ENCODE measurements at regions not wholly inside any gene's neighbourhood (a gene's known extent, or its start where the extent isn't known, plus 50 kb on each side); places are given as distances from the start of the nearest gene placed in this dataset.

DNA sequence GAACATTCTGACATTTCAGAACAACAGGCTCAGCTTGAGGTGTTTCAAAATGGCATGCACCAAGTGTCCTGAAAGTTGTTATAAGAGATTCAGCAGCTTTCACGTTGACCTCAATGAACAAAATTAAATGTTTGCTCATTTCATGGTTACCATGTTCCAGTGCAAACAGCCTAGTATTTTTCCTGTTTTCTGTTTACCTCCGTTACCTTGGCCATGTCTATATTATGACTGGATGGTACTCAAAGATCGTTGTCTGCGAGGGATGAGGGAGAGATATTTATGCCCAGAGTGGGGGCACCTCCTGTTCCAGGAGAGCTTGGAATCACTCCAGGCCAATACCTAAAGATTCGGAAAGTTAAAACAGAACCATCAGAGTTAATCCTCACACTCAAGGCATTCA is 83.8 kb upstream of the SASH1 start:
- Histone ChIP-seq H3K27ac (ENCODE audit: low read depth in 2 of 2, low read length in 2 of 2) (no peak overlapping the region), H3K36me3 (ENCODE audit: control insufficient read depth in 2 of 2, insufficient read depth in 2 of 2, low read length in 2 of 2) (no peaks in the 10 kb centered on the region)

DNA sequence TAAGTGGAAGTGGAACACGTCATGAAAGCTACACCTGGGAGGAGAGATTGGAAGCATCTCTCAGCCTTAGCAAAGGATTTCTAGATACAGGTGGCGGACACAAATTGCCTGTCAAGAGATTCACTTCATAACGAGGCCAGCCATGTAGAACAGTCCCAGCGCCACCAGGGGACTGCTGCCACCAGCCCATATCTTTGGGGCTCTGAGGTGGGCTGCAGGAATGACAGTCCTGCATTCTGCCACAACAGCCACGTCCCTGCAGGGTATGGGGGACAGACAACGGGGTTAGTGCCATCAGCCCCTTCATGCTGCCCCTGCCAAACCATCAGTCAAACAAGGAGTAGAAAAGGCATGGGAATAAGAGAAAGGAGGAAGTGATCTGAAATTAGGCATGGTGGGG is 81.2 kb upstream of the SASH1 start:
- Histone ChIP-seq H3K4me3 (ENCODE audit: low read length in 2 of 2) (no peak overlapping the region), H3K27ac (ENCODE audit: low read depth in 2 of 2, low read length in 2 of 2) (no peak overlapping the region), H3K36me3 (ENCODE audit: control insufficient read depth in 2 of 2, insufficient read depth in 2 of 2, low read length in 2 of 2) (no peaks in the 10 kb centered on the region), H3K27me3 (ENCODE audit: control insufficient read depth in 2 of 2, insufficient read depth in 2 of 2, low read length in 2 of 2) (no peaks in the 10 kb centered on the region), H3K9ac (ENCODE audit: low read depth in 1 of 2, low read length in 2 of 2) (no peak overlapping the region), H3K4me1 (ENCODE audit: control insufficient read depth in 2 of 2, insufficient read depth in 2 of 2, low read length in 2 of 2) (no peaks in the 10 kb centered on the region), H3K9me3 (ENCODE audit: control insufficient read depth in 2 of 2, low read length in 2 of 2) (no peaks in the 10 kb centered on the region)

More for the DNA sequence above, 83.8 kb upstream of the SASH1 start:
- Histone ChIP-seq H3K9ac (ENCODE audit: low read depth in 1 of 2, low read length in 2 of 2) (no peak overlapping the region), H3K4me1 (ENCODE audit: control insufficient read depth in 2 of 2, insufficient read depth in 2 of 2, low read length in 2 of 2) (no peaks in the 10 kb centered on the region), H3K27me3 (ENCODE audit: control insufficient read depth in 2 of 2, insufficient read depth in 2 of 2, low read length in 2 of 2) (no peaks in the 10 kb centered on the region), H3K9me3 (ENCODE audit: control insufficient read depth in 2 of 2, low read length in 2 of 2) (no peaks in the 10 kb centered on the region), H3K4me3 (ENCODE audit: low read length in 2 of 2) (no peak overlapping the region)

DNA sequence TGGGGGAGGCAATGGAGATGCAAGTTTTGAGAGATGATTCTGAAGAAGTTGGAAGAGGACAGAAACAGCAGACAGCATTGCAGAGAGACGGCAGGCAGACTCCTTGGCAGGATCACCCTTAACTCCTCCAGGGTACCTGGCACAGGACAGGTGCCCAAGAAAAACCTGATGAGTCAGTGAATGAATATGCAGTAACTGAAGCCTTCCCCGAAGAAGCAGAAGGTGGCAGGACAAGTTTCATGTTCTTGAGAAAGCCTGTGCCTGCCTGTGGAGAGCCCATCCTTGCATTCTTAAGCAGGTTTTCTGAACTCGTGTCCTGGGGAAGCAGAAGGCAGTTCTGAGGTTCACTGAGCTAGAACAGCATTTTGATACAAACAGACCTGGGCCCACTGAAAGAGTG is 79.6 kb upstream of the SASH1 start:
- no peak overlapping the region for H3K27ac ChIP-seq (ENCODE audit: low read depth in 2 of 2, low read length in 2 of 2)
- H3K27me3 ChIP-seq (ENCODE audit: control insufficient read depth in 2 of 2, insufficient read depth in 2 of 2, low read length in 2 of 2) = no peaks in the 10 kb centered on the region
- no peaks in the 10 kb centered on the region for H3K4me1 ChIP-seq (ENCODE audit: control insufficient read depth in 2 of 2, insufficient read depth in 2 of 2, low read length in 2 of 2)

DNA sequence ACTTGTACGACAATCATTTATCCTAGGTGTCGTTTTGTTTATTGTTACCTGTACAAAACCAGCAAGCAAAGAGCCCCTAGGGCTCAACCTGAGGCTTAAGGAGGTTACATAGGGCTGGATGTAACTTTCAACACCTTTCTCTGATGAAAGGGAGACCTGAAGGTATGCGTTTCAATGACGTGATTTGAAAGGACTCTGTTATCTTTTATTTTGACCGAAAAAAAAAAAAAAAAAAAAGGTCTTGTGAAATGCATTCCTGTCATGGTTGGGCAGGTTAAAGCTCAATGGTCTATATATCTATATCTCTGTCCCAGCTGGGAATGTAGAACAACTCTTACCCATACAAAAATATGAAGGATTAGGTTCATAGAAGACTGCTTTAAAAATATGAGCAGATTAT is 78.7 kb upstream of the SASH1 start:
- no peak overlapping the region for H3K27ac ChIP-seq (ENCODE audit: low read depth in 2 of 2, low read length in 2 of 2)
- no peak overlapping the region for H3K4me3 ChIP-seq (ENCODE audit: low read length in 2 of 2)
- H3K4me1 ChIP-seq (ENCODE audit: control insufficient read depth in 2 of 2, insufficient read depth in 2 of 2, low read length in 2 of 2) = no peaks in the 10 kb centered on the region
- H3K27me3 ChIP-seq (ENCODE audit: control insufficient read depth in 2 of 2, insufficient read depth in 2 of 2, low read length in 2 of 2) = no peaks in the 10 kb centered on the region
- no peak overlapping the region for H3K9ac ChIP-seq (ENCODE audit: low read depth in 1 of 2, low read length in 2 of 2)
- no peaks in the 10 kb centered on the region for H3K9me3 ChIP-seq (ENCODE audit: control insufficient read depth in 2 of 2, low read length in 2 of 2)
- H3K36me3 ChIP-seq (ENCODE audit: control insufficient read depth in 2 of 2, insufficient read depth in 2 of 2, low read length in 2 of 2) = no peaks in the 10 kb centered on the region

More for the DNA sequence above, 79.6 kb upstream of the SASH1 start:
- Histone ChIP-seq H3K4me3 (ENCODE audit: low read length in 2 of 2) (no peak overlapping the region), H3K9me3 (ENCODE audit: control insufficient read depth in 2 of 2, low read length in 2 of 2) (no peaks in the 10 kb centered on the region), H3K36me3 (ENCODE audit: control insufficient read depth in 2 of 2, insufficient read depth in 2 of 2, low read length in 2 of 2) (no peaks in the 10 kb centered on the region), H3K9ac (ENCODE audit: low read depth in 1 of 2, low read length in 2 of 2) (no peak overlapping the region)

DNA sequence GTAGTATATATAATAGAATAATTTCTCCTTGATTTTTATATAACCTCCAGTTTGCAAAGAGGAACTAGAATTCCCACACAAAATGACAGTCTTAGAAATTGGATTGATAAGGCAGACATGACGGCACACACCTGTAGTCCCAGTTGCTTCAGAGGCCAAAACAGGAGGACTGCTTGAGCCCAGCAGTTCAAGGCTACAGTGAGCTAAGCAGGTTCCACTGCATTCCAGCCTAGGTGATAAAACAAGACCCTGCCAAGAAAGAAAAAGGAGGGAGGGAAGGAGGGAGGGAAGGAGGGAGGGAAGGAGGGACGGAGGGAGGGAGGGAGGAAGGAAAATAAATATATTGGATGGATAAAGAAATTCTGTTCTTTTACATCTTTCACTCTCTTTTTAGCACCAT is 77.6 kb upstream of the SASH1 start:
- Histone ChIP-seq H3K9ac (ENCODE audit: low read depth in 1 of 2, low read length in 2 of 2) (no peak overlapping the region), H3K4me1 (ENCODE audit: control insufficient read depth in 2 of 2, insufficient read depth in 2 of 2, low read length in 2 of 2) (no peaks in the 10 kb centered on the region), H3K36me3 (ENCODE audit: control insufficient read depth in 2 of 2, insufficient read depth in 2 of 2, low read length in 2 of 2) (no peaks in the 10 kb centered on the region), H3K27me3 (ENCODE audit: control insufficient read depth in 2 of 2, insufficient read depth in 2 of 2, low read length in 2 of 2) (no peaks in the 10 kb centered on the region), H3K9me3 (ENCODE audit: control insufficient read depth in 2 of 2, low read length in 2 of 2) (no peaks in the 10 kb centered on the region), H3K4me3 (ENCODE audit: low read length in 2 of 2) (no peak overlapping the region), H3K27ac (ENCODE audit: low read depth in 2 of 2, low read length in 2 of 2) (no peak overlapping the region)

DNA sequence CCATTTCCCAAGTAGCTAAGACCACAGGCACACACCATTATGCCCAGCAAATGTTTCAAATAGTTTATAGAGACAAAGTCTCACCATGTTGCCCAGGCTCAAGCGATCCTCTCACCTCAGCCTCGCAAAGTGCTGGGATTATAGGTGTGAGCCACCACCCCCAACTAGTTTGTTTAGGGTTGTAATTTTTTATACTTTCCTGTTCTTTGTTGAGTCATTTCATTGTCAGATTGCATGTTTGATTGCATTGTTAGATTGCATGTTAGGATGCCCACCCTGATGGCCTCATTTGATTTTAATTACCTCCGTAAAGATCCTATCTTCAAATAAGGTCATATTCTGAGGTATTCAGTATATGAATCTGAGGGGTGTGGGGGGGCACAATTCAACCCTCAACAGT is 73.3 kb upstream of the SASH1 start:
- no peak overlapping the region for H3K4me3 ChIP-seq (ENCODE audit: low read length in 2 of 2)
- H3K36me3 ChIP-seq (ENCODE audit: control insufficient read depth in 2 of 2, insufficient read depth in 2 of 2, low read length in 2 of 2) = no peaks in the 10 kb centered on the region

DNA sequence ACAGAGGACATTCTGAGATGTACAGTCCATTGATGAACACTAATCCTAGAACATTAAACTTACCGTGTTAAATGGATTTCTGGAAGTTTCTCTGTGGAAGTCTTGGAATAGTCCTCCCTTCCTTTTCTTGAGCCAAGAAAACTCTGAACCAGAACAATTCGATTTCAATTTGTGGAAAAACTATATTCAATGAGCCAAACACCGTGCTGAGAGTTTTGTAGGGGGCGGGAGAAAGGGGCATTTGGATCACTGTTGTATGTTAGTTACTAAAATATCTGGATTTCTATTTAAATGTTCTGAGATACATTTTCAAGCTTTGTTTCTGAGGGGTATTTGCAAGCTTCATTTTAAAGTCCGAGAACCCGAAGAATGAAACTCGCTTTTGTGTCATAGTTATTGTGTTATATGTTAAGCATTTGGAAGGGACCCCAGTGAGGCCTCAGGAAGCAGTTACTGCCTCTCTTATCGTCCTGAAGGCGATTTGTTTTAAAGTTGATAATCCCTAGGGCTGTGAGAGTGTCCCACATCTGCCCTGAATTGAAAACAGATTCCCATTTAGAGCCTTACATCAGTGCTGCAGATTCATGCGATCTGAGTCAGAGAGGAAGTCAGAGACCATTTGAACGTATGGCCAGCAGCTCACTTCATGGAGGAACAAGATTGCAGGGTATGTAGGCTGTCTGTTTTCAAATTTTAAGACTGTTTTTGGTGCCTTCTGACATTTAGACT is 70.8 kb upstream of the SASH1 start:
- Histone ChIP-seq H3K4me1 (ENCODE audit: control insufficient read depth in 2 of 2, insufficient read depth in 2 of 2, low read length in 2 of 2) (no peaks in the 10 kb centered on the region), H3K36me3 (ENCODE audit: control insufficient read depth in 2 of 2, insufficient read depth in 2 of 2, low read length in 2 of 2) (no peaks in the 10 kb centered on the region), H3K9me3 (ENCODE audit: control insufficient read depth in 2 of 2, low read length in 2 of 2) (no peaks in the 10 kb centered on the region), H3K27me3 (ENCODE audit: control insufficient read depth in 2 of 2, insufficient read depth in 2 of 2, low read length in 2 of 2) (no peaks in the 10 kb centered on the region), H3K4me3 (ENCODE audit: low read length in 2 of 2) (no peak overlapping the region), H3K27ac (ENCODE audit: low read depth in 2 of 2, low read length in 2 of 2) (peak overlapping the region in 1 of 2 donors; percentile 38), H3K9ac (ENCODE audit: low read depth in 1 of 2, low read length in 2 of 2) (no peak overlapping the region)

More for the DNA sequence above, 73.3 kb upstream of the SASH1 start:
- Histone ChIP-seq H3K27ac (ENCODE audit: low read depth in 2 of 2, low read length in 2 of 2) (no peak overlapping the region), H3K4me1 (ENCODE audit: control insufficient read depth in 2 of 2, insufficient read depth in 2 of 2, low read length in 2 of 2) (no peaks in the 10 kb centered on the region), H3K9me3 (ENCODE audit: control insufficient read depth in 2 of 2, low read length in 2 of 2) (no peaks in the 10 kb centered on the region), H3K9ac (ENCODE audit: low read depth in 1 of 2, low read length in 2 of 2) (no peak overlapping the region), H3K27me3 (ENCODE audit: control insufficient read depth in 2 of 2, insufficient read depth in 2 of 2, low read length in 2 of 2) (no peaks in the 10 kb centered on the region)

DNA sequence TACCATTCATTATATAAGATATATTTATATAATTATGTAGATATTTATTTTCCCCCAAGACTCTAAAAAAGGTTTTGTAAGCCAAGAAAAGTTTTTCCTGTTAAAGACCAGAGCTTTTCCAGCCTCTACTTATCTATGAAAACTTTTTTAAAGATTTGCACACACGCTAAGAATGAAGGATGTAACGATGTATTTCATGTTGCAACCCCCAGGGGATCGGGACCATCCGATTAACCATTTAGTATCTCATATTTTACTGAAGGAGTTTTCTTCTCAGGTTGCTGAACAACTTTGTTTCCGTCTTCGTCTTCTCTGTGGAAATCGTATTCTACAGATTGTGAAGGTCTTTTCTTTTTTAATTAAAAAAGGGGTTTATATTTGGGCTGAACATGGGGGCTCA is 70.0 kb upstream of the SASH1 start:
- Histone ChIP-seq H3K27me3 (ENCODE audit: control insufficient read depth in 2 of 2, insufficient read depth in 2 of 2, low read length in 2 of 2) (no peaks in the 10 kb centered on the region), H3K4me1 (ENCODE audit: control insufficient read depth in 2 of 2, insufficient read depth in 2 of 2, low read length in 2 of 2) (no peaks in the 10 kb centered on the region), H3K36me3 (ENCODE audit: control insufficient read depth in 2 of 2, insufficient read depth in 2 of 2, low read length in 2 of 2) (no peaks in the 10 kb centered on the region), H3K9me3 (ENCODE audit: control insufficient read depth in 2 of 2, low read length in 2 of 2) (no peaks in the 10 kb centered on the region), H3K27ac (ENCODE audit: low read depth in 2 of 2, low read length in 2 of 2) (no peak overlapping the region), H3K9ac (ENCODE audit: low read depth in 1 of 2, low read length in 2 of 2) (no peak overlapping the region), H3K4me3 (ENCODE audit: low read length in 2 of 2) (no peak overlapping the region)

DNA sequence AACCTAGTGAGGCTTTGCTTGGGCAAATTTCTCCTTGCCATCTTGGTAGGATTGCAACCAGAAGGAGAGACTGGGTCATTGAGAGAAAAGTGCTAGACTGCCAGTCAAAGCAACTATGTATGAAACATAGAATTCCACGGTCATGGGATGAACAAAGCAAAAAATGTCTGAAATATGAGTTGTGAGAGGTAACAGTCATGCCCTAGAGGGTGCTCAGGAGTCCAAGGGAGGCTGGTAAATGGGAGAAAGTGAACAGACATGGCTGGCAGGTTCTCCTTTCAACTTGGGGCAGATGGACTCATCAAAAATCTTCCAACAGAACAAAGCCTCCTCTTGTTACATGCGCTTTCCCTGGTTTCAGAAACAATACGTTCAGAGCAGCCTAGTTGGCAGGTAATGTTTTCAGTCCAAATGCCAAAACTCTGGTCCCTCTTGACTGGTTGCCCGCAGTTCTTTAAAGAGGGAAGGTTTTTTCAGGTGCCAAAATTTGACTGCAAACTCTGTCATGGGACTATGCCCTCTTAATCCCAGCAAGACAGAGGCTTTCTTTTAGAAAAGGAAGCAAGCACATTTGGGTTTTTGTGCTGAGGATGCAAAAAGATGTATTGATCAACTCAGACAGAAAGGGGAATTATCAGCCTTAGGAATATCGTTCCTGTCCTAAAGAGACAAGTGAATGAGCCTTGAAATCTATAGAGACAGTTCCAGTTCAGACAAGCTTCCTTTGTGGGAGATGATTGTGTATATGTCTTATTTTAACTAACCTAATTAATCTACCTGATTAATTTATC is 68.5 kb upstream of the SASH1 start:
- no peak overlapping the region for H3K4me3 ChIP-seq (ENCODE audit: low read length in 2 of 2)
- no peak overlapping the region for H3K27ac ChIP-seq (ENCODE audit: low read depth in 2 of 2, low read length in 2 of 2)
- H3K9me3 ChIP-seq (ENCODE audit: control insufficient read depth in 2 of 2, low read length in 2 of 2) = no peaks in the 10 kb centered on the region
- no peak overlapping the region for H3K9ac ChIP-seq (ENCODE audit: low read depth in 1 of 2, low read length in 2 of 2)
- H3K36me3 ChIP-seq (ENCODE audit: control insufficient read depth in 2 of 2, insufficient read depth in 2 of 2, low read length in 2 of 2) = no peaks in the 10 kb centered on the region
- no peaks in the 10 kb centered on the region for H3K27me3 ChIP-seq (ENCODE audit: control insufficient read depth in 2 of 2, insufficient read depth in 2 of 2, low read length in 2 of 2)
- no peaks in the 10 kb centered on the region for H3K4me1 ChIP-seq (ENCODE audit: control insufficient read depth in 2 of 2, insufficient read depth in 2 of 2, low read length in 2 of 2)

DNA sequence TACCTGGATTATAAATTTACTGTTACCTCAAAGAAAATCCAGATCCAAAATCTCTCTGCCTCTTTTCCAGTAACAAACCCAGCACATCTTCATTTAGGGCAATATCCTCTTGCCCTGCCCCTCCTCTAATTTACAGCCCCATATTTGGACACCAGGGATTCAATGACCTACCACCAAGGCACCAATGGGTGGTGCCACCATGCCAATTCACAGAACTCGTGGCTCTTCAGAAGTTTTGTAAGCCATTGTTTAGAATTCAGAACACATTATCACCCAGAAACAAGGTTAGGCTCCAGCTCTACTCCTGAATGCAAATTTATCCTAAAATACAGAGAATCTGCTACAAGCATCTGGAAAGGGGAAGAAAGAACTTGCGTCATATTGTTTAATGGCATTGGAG is 67.8 kb upstream of the SASH1 start:
- no peaks in the 10 kb centered on the region for H3K27me3 ChIP-seq (ENCODE audit: control insufficient read depth in 2 of 2, insufficient read depth in 2 of 2, low read length in 2 of 2)
- no peak overlapping the region for H3K4me3 ChIP-seq (ENCODE audit: low read length in 2 of 2)
- no peaks in the 10 kb centered on the region for H3K36me3 ChIP-seq (ENCODE audit: control insufficient read depth in 2 of 2, insufficient read depth in 2 of 2, low read length in 2 of 2)
- H3K27ac ChIP-seq (ENCODE audit: low read depth in 2 of 2, low read length in 2 of 2) = no peak overlapping the region
- H3K9ac ChIP-seq (ENCODE audit: low read depth in 1 of 2, low read length in 2 of 2) = no peak overlapping the region
- H3K4me1 ChIP-seq (ENCODE audit: control insufficient read depth in 2 of 2, insufficient read depth in 2 of 2, low read length in 2 of 2) = no peaks in the 10 kb centered on the region
- no peaks in the 10 kb centered on the region for H3K9me3 ChIP-seq (ENCODE audit: control insufficient read depth in 2 of 2, low read length in 2 of 2)
